SK-N-SH (cell line): ENCODE measurements at regions not wholly inside any gene's neighbourhood (a gene's known extent, or its start where the extent isn't known, plus 50 kb on each side); places are given as distances from the start of the nearest gene placed in this dataset.
"Not testable (repeated sequence)": the region's sequence is repeated elsewhere in the genome, so short reads cannot be mapped to it uniquely, and the experiment has no call there.

Experiments
- CTCF ChIA-PET: fragments of 300-600, 350-600 bp; formaldehyde crosslinking; extraction: SDS; loops from one replicate; lab custom pipeline; 2021; lab: Yijun Ruan, JAX
- POLR2A ChIA-PET: fragments of 350-600 bp; sonication (Branson Sonifier 250); formaldehyde crosslinking; extraction: SDS; loops from one replicate; lab custom pipeline; 2020; ENCODE audit warnings: antibody characterized with exemption, inconsistent platforms; lab: Yijun Ruan, JAX
- DNase-seq: peaks from one replicate; pipeline ENCODE4 v3.0.0; 2012
- H2AFZ ChIP-seq: fragments of 200-600 bp; sonication (generic); 2 replicates; pipeline ENCODE4 v1.8.1; 2016; ENCODE audit warnings: antibody characterized with exemption, mild to moderate bottlenecking, low read depth
- H3F3A ChIP-seq: fragments of 200-600 bp; sonication (generic); replicated peaks from 2 replicates; pipeline ENCODE3; 2016; ENCODE audit warnings: antibody characterized with exemption, mild to moderate bottlenecking; ENCODE audit not compliant: insufficient read depth
- H3K27ac ChIP-seq, 2 experiments: fragments of 200-500 bp in 1 of 2; fragments of 200-600 bp in 1 of 2; sonication (Bioruptor generic) in 1 of 2; sonication (generic), shearing (Covaris generic) in 1 of 2; 2 replicates each; pipeline versions ENCODE4 v1.5.1 to v1.6.1; 2014 to 2016; ENCODE audit warnings: low read depth in 2 of 2, inconsistent platforms in 1 of 2, low read length in 1 of 2, mild to moderate bottlenecking in 1 of 2, mixed read lengths in 1 of 2
- H3K27me3 ChIP-seq: fragments of 200-600 bp; sonication (generic), shearing (Covaris generic); 2 replicates; pipeline ENCODE4 v1.6.1; 2016; ENCODE audit warnings: mixed run types; ENCODE audit not compliant: insufficient read depth
- H3K36me3 ChIP-seq, 2 experiments: fragments of 200-500 bp in 1 of 2; fragments of 200-600 bp in 1 of 2; sonication (Bioruptor generic) in 1 of 2; sonication (generic) in 1 of 2; replicated peaks in 1 of 2; 2 replicates each; pipeline versions ENCODE3 to v1.5.1; 2014 to 2016; ENCODE audit warnings: low read length in 1 of 2, mild to moderate bottlenecking in 1 of 2; ENCODE audit not compliant: insufficient read depth in 2 of 2, control insufficient read depth in 1 of 2
- H3K4me1 ChIP-seq, 2 experiments: fragments of 200-500 bp in 1 of 2; fragments of 200-600 bp in 1 of 2; sonication (Bioruptor generic) in 1 of 2; sonication (generic), shearing (Covaris generic) in 1 of 2; 2 replicates each; pipeline versions ENCODE4 v1.5.1 to v1.6.1; 2014 to 2016; ENCODE audit warnings: low read depth in 1 of 2, low read length in 1 of 2, mixed run types in 1 of 2; ENCODE audit not compliant: insufficient read depth in 2 of 2, control insufficient read depth in 1 of 2
- H3K4me2 ChIP-seq: fragments of 200-600 bp; sonication (generic), shearing (Covaris generic); 2 replicates; pipeline ENCODE4 v1.6.1; 2017; ENCODE audit warnings: mixed run types
- H3K4me3 ChIP-seq, 2 experiments: fragments of 200-500 bp in 1 of 2; fragments of 200-600 bp in 1 of 2; sonication (Bioruptor generic) in 1 of 2; sonication (generic), shearing (Covaris generic) in 1 of 2; 2 replicates each; pipeline versions ENCODE4 v1.5.1 to v1.8.1; 2014 to 2016; ENCODE audit warnings: low read depth in 2 of 2, inconsistent platforms in 1 of 2, low read length in 1 of 2, mild to moderate bottlenecking in 1 of 2, mixed read lengths in 1 of 2, moderate library complexity in 1 of 2
- H3K79me2 ChIP-seq: fragments of 200-600 bp; sonication (generic); 2 replicates; pipeline ENCODE4 v1.8.1; 2017; ENCODE audit warnings: mild to moderate bottlenecking; ENCODE audit not compliant: insufficient read depth
- H3K9ac ChIP-seq: fragments of 200-600 bp; sonication (generic); 2 replicates; pipeline ENCODE4 v1.6.1; 2017; ENCODE audit warnings: mixed run types
- H3K9me2 ChIP-seq: fragments of 200-600 bp; sonication (generic); 2 replicates; pipeline ENCODE4 v1.6.1; 2017; ENCODE audit warnings: mixed run types
- H3K9me3 ChIP-seq: fragments of 200-600 bp; sonication (generic); 2 replicates; pipeline ENCODE4 v1.6.1; 2017; ENCODE audit warnings: mixed run types, mild to moderate bottlenecking, moderate library complexity
- H4K20me1 ChIP-seq: fragments of 200-600 bp; sonication (generic); 2 replicates; pipeline ENCODE4 v1.6.1; 2017; ENCODE audit warnings: mild to moderate bottlenecking, mixed run types; ENCODE audit not compliant: insufficient read depth
- ELF1 ChIP-seq: IDR thresholded peaks from 2 replicates; pipeline ENCODE4 v1.4.0; 2012
- EP300 ChIP-seq, 2 experiments: IDR thresholded peaks; 2 replicates each; pipeline versions ENCODE4 v1.4.0 to v1.6.1; 2012; ENCODE audit warnings: borderline replicate concordance in 1 of 2, low read depth in 1 of 2, low read length in 1 of 2
- FOSL2 ChIP-seq: IDR thresholded peaks from 2 replicates; pipeline ENCODE4 v1.4.0; 2012; ENCODE audit warnings: low read depth, mild to moderate bottlenecking, moderate library complexity, borderline replicate concordance
- FOXM1 ChIP-seq: IDR thresholded peaks from 2 replicates; pipeline ENCODE4 v1.4.0; 2012; ENCODE audit warnings: low read depth, mild to moderate bottlenecking
- GABPA ChIP-seq: IDR thresholded peaks from 2 replicates; pipeline ENCODE4 v1.4.0; 2012; ENCODE audit warnings: low read depth, mild to moderate bottlenecking
- GATA2 ChIP-seq: sonication (generic); formaldehyde crosslinking; IDR thresholded peaks from 2 replicates; pipeline ENCODE4 v1.5.0; 2020; ENCODE audit warnings: mild to moderate bottlenecking, missing genetic modification reagents
- MEF2A ChIP-seq: IDR thresholded peaks from 2 replicates; pipeline ENCODE4 v1.4.0; 2012; ENCODE audit warnings: low read depth, borderline replicate concordance
- MXI1 ChIP-seq: IDR thresholded peaks from 2 replicates; pipeline ENCODE4 v1.6.1; 2012; ENCODE audit warnings: mild to moderate bottlenecking, low read depth, low read length, improper control_type of control experiment
- NFIC ChIP-seq: IDR thresholded peaks from 2 replicates; pipeline ENCODE4 v1.4.0; 2012; ENCODE audit warnings: borderline replicate concordance
- NRF1 ChIP-seq: IDR thresholded peaks from 2 replicates; pipeline ENCODE4 v1.6.1; 2012; ENCODE audit warnings: low read depth, mild to moderate bottlenecking, low read length
- RAD21 ChIP-seq: IDR thresholded peaks from 2 replicates; pipeline ENCODE4 v1.6.1; 2012; ENCODE audit warnings: mild to moderate bottlenecking, low read length
- RCOR1 ChIP-seq: fragments of 150-350 bp; IDR thresholded peaks from 2 replicates; pipeline ENCODE4 v1.6.1; 2017; ENCODE audit warnings: antibody characterized with exemption, low read length
- RFX5 ChIP-seq: IDR thresholded peaks from 2 replicates; pipeline ENCODE4 v1.6.1; 2012; ENCODE audit warnings: mild to moderate bottlenecking, improper control_type of control experiment, low read length
- RXRA ChIP-seq: IDR thresholded peaks from 2 replicates; pipeline ENCODE4 v1.4.0; 2012; ENCODE audit warnings: low read depth, mild to moderate bottlenecking, borderline replicate concordance
- SMC3 ChIP-seq: IDR thresholded peaks from 2 replicates; pipeline ENCODE4 v1.6.1; 2012; ENCODE audit warnings: low read depth, low read length, improper control_type of control experiment
- TAF1 ChIP-seq: IDR thresholded peaks from 2 replicates; pipeline ENCODE4 v1.6.1; 2012; ENCODE audit warnings: low read depth, mild to moderate bottlenecking, low read length, moderate library complexity, borderline replicate concordance
- WGBS: methylation state at CpG from one replicate; pipeline ENCODE4 v1.1.6; 2017; ENCODE audit warnings: low lambda C conversion rate; 5-methylcytosine and 5-hydroxymethylcytosine counted together
- TF ChIP-seq, protein P1 (sequence below): IDR thresholded peaks from 2 replicates; pipeline ENCODE4 v1.4.0; 2012; ENCODE audit warnings: low read depth, borderline replicate concordance
- TF ChIP-seq, protein P2 (sequence below): IDR thresholded peaks from 2 replicates; pipeline ENCODE4 v1.4.0; 2012; ENCODE audit warnings: low read depth
- TF ChIP-seq, protein P3 (sequence below): IDR thresholded peaks from 2 replicates; pipeline ENCODE4; 2012

DNA sequence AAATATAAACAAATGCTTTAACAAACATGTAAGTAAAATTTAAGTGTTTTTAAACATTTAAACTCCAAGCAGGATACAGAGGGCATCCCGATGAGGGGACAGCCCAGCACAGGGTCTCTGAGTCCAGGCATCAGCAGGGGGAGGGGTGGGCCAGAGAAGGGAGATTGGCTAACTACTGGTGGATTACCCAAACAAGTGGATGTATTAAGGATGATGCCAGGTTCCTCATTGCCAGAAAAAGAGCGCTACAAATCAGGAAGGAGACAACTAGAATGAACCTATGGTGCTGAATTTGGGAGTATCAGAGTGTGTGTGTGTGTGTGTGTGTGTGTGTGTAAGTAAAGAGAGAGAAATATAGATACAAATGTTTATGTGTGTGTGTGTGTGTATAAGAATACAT lies 162.0 kb upstream of the RMP24 start:
- no peaks in the 10 kb centered on the region for H3K36me3 ChIP-seq
- no peak overlapping the region for H2AFZ ChIP-seq
- CTCF ChIA-PET = no interaction called here

DNA sequence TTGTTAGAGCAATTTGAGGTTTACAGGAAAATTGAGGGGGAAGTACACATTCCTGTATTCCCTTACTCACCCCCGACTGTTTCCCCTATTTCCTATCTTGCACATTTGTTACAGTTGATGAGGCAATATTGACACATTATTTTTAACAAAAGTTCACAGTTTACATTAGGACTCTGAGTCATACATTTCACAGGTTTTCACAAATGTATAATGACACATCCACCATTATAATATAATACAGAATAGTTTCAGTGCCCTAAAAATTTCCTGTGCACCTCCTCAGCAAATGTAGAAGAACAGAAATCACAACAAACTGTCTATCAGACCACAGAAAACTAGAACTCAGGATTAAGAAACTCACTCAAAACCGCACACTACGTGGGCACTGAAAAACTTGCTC lies 160.6 kb upstream of the RMP24 start:
- TF ChIP-seq, protein P1, sequence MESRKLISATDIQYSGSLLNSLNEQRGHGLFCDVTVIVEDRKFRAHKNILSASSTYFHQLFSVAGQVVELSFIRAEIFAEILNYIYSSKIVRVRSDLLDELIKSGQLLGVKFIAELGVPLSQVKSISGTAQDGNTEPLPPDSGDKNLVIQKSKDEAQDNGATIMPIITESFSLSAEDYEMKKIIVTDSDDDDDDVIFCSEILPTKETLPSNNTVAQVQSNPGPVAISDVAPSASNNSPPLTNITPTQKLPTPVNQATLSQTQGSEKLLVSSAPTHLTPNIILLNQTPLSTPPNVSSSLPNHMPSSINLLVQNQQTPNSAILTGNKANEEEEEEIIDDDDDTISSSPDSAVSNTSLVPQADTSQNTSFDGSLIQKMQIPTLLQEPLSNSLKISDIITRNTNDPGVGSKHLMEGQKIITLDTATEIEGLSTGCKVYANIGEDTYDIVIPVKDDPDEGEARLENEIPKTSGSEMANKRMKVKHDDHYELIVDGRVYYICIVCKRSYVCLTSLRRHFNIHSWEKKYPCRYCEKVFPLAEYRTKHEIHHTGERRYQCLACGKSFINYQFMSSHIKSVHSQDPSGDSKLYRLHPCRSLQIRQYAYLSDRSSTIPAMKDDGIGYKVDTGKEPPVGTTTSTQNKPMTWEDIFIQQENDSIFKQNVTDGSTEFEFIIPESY = no peak
- TF ChIP-seq RCOR1 = no peak
- no peak for TF ChIP-seq NRF1
- no peak for TF ChIP-seq MXI1
- no peak for TF ChIP-seq MEF2A
- no peak for TF ChIP-seq FOXM1
- TF ChIP-seq FOSL2 = no peak
- TF ChIP-seq, protein P2, sequence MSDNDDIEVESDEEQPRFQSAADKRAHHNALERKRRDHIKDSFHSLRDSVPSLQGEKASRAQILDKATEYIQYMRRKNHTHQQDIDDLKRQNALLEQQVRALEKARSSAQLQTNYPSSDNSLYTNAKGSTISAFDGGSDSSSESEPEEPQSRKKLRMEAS = no peak
- no peak for TF ChIP-seq TAF1
- no peak for TF ChIP-seq RFX5
- TF ChIP-seq GATA2 = no peak
- no peak for TF ChIP-seq RXRA
- no peak for TF ChIP-seq EP300 (IDR thresholded peaks at IDR 0.05; ENCODE audit: borderline replicate concordance in 1 of 2, low read depth in 1 of 2, low read length in 1 of 2)
- TF ChIP-seq SMC3 = no peak
- no peak overlapping the region for H3K9ac ChIP-seq
- H3K27ac ChIP-seq = no peak overlapping the region
- no peaks in the 10 kb centered on the region for H3K36me3 ChIP-seq
- no peak overlapping the region for H2AFZ ChIP-seq
- H3K4me1 ChIP-seq = no peaks in the 10 kb centered on the region
- H3K9me3 ChIP-seq = no peaks in the 10 kb centered on the region
- ChIA-PET CTCF (interaction anchor here (1.0 kb wide), 1 partner anchor 22 kb away, joined by 3 read pairs; no protein-coding TSS in a partner anchor), POLR2A (no interaction called here)
- H3K79me2 ChIP-seq = no peaks in the 10 kb centered on the region
- no peak overlapping the region for H3K4me3 ChIP-seq
- no peaks in the 10 kb centered on the region for H3F3A ChIP-seq
- DNase-seq = no peak
- H3K9me2 ChIP-seq = no peaks in the 10 kb centered on the region
- H3K27me3 ChIP-seq = no peaks in the 10 kb centered on the region
- no peak overlapping the region for H3K4me2 ChIP-seq
- H4K20me1 ChIP-seq = no peaks in the 10 kb centered on the region
- WGBS = 36% methylated on average over 3 of the region's 3 CpGs

More for the DNA sequence above, 162.0 kb upstream of the RMP24 start:
- no peak overlapping the region for H3K9ac ChIP-seq
- WGBS = 13% methylated on average over 2 of the region's 2 CpGs
- TF ChIP-seq GATA2 (no peak), NRF1 (no peak), FOXM1 (no peak), ELF1 (no peak), MEF2A (no peak), NFIC (no peak), GABPA (no peak), RAD21 (no peak), SMC3 (no peak)
- TF ChIP-seq, protein P3, sequence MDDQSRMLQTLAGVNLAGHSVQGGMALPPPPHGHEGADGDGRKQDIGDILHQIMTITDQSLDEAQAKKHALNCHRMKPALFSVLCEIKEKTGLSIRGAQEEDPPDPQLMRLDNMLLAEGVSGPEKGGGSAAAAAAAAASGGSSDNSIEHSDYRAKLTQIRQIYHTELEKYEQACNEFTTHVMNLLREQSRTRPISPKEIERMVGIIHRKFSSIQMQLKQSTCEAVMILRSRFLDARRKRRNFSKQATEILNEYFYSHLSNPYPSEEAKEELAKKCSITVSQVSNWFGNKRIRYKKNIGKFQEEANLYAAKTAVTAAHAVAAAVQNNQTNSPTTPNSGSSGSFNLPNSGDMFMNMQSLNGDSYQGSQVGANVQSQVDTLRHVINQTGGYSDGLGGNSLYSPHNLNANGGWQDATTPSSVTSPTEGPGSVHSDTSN = no peak
- H3F3A ChIP-seq = no peaks in the 10 kb centered on the region
- no peak overlapping the region for H3K27ac ChIP-seq
- H3K4me3 ChIP-seq = no peak overlapping the region
- H3K4me2 ChIP-seq = no peak overlapping the region
- H4K20me1 ChIP-seq = no peaks in the 10 kb centered on the region
- H3K9me2 ChIP-seq = no peaks in the 10 kb centered on the region
- POLR2A ChIA-PET = no interaction called here
- DNase-seq = no peak
- no peaks in the 10 kb centered on the region for H3K9me3 ChIP-seq
- no peaks in the 10 kb centered on the region for H3K79me2 ChIP-seq
- no peaks in the 10 kb centered on the region for H3K4me1 ChIP-seq
- no peaks in the 10 kb centered on the region for H3K27me3 ChIP-seq

DNA sequence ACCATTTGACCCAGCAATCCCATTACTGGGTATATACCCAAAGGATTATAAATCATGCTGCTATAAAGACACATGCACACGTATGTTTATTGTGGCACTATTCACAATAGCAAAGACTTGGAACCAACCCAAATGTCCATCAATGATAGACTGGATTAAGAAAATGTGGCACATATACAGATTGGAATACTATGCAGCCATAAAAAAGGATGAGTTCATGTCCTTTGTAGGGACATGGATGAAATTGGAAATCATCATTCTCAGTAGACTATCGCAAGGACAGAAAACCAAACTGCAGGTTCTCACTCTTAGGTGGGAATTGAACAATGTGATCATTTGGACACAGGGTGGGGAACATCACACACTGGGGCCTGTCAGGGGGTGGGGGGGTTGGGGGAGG lies 157.5 kb upstream of the RMP24 start:
- H3K4me1 ChIP-seq, H3K36me3 ChIP-seq, H3K79me2 ChIP-seq, H2AFZ ChIP-seq, H3K9me3 ChIP-seq, H3K27me3 ChIP-seq, H3K4me2 ChIP-seq, H3K9me2 ChIP-seq, DNase-seq, H4K20me1 ChIP-seq, CTCF ChIA-PET, POLR2A ChIA-PET, H3K9ac ChIP-seq, H3K27ac ChIP-seq, H3K4me3 ChIP-seq, H3F3A ChIP-seq: not testable (repeated sequence)
- 34% methylated on average over 2 of the region's 2 CpGs for WGBS
